GM19397 (cell line): ENCODE measurements at regions not wholly inside any gene's neighbourhood (a gene's known extent, or its start where the extent isn't known, plus 50 kb on each side); places are given as distances from the start of the nearest gene placed in this dataset.
"Not testable (repeated sequence)": the region's sequence is repeated elsewhere in the genome, so short reads cannot be mapped to it uniquely, and the experiment has no call there.

ENCODE experiments used
- ATAC-seq: cut with Tn5 transposase; IDR thresholded peaks from one replicate; pipeline ENCODE4 v1.9.1; 2021; ENCODE audit warnings: mild to moderate bottlenecking, moderate library complexity; ENCODE audit not compliant: unreplicated experiment

DNA sequence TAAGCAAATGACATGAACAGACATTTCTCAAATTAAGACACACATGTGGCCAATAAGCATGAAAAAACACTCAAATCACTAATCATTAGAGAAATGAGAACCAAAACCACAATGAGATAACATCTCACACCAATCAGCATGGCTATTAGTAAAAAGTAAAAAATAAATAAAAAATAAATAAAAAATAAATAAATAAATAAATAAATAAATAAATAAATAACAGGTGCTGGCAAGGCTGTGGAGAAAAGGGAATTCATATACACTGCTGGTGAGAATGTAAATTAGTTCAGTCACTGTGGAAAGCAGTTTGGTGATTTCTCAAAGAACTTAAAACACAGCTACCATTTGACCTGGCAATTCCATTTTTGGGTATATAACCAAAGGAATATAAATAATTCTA, 167.1 kb upstream of the CNKSR2 start:
- no peak for ATAC-seq

DNA sequence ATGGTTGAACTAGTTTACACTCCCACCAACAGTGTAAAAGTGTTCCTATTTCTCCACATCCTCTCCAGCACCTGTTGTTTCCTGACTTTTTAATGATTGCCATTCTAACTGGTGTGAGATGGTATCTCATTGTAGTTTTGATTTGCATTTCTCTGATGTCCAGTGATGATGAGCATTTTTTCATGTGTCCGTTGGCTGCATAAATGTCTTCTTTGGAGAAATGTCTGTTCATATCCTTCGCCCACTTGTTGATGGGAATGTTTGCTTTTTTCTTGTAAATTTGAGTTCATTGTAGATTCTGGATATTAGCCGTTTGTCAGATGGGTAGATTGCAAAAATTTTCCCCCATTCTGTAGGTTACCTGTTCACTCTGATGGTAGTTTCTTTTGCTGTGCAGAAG, 155.0 kb upstream of the CNKSR2 start:
- ATAC-seq, result not testable (repeated sequence)

DNA sequence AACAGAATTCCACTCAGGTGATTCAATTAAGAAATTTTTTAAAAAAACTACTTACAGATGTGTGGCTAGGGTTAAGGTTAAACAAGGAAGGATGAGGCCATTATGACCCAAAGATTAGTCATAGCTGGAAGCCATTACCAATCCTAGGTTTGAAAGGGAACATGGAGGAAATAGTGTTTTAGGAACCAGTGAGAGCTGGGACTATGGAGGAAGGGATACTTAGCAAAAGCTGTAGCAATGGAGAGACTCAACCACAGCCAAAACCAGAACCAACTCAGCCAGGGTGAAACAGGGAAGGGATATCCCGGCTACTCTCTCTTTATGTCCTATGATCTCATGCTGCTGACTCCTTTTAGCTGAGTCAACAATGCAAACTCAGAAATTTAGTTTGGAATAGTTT, 148.6 kb upstream of the CNKSR2 start:
- ATAC-seq, result no peak

DNA sequence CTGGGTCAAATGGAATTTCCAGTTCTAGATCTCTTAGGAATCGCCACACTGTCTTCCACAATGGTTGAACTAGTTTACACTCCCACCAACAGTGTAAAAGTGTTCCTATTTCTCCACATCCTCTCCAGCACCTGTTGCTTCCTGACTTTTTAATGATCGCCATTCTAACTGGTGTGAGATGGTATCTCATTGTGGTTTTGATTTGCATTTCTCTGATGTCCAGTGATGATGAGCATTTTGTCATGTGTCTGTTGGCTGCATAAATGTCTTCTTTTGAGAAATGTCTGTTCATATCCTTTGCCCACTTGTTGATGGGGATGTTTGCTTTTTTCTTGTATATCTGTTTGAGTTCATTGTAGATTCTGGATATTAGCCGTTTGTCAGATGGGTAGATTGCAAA, 145.2 kb upstream of the CNKSR2 start:
- ATAC-seq, result not testable (repeated sequence)

DNA sequence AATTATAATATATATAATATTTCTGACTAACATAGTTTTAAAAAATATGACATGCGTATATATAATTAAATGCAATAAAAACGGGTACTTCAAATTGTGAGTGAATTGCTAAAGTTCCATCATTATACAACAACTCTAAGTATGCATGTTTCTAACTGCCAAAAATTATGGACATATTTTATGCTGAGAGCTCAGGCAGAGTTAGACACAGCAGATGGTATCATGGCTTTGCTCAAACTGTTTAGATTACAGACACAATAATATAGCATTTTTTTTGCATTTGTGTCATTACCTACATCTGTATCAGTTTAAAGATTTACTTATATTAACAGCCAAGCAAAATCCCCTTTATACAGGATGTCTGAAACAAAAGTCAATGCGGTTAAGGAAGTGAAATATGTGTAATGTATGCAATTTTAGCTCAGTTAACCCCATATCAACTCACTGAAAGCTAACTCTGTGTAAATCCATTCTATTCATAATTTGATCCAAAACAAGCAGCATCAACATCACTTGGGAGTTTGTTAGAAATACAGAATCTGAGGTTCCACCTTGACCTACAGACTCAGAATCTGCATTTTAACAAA, 119.1 kb upstream of the CNKSR2 start:
- ATAC-seq, result peak; percentile 87

DNA sequence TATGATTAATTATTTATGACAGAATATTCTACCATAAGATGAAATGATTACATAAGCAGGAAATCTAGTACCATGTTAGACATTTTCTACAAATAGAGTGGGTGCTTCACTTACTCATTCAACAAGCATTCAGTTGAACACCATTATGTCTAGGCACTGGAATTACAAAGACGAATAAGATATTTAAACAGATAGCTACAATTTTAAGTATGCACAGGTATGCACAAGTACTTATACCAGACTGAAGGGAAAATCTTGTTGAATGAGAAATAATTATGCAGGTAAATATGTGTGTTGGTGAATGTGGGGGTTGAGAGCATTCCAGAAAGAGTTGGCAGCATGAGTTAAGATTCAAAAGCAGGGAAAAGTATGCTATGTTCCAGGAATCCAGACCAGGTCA, 107.3 kb upstream of the CNKSR2 start:
- no peak for ATAC-seq

DNA sequence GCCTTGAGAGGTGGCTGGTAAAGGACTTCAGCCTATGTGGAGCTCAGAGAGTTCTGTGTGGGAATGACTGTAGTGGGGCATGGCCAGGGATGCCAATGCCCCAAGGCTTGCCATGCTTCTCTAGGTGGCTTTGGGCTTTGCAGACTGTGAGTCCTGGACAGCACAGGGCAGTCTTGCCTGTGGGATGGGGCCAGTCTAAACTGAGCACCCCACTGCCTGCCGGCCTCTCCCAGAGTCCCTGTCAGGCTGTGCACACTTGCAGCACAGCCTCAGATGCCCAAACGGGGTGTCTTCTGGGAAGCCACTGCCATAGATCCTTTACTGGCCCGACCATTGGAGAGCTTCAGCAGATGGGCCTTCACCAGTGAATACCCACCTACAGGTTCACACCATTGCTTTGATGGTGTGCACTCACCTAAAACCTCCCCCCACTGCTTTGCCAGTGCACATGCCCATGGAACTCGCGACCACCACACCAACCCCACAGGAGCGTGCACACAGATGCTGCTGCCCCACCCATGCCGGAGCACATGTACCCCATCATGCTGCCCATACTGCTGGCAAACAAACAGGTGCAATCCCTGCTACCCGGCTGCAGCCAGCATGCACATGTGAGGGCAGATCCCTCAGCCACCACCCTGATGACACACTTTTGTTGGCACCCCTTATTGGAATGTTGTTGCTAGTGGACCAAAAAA, 97.3 kb upstream of the CNKSR2 start:
- no peak for ATAC-seq

DNA sequence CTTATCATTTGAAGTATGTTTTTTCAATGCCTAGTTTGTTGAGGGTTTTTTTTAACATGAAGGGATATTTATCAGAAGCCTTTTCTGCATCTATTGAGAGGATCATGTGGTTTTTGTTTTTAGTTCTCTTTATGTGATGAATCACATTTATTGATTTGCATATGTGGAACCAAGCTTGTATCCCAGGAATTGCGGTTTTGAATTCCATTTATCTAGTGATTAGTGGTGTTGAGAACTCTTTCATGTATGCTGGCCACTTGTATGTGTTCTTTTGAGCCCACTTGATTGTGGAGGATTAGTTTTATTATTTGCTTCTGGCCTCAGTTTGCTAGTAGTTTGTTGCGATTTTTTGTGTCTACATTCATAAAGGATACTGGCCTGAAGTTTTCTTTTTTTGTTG, 85.0 kb upstream of the CNKSR2 start:
- no peak for ATAC-seq

DNA sequence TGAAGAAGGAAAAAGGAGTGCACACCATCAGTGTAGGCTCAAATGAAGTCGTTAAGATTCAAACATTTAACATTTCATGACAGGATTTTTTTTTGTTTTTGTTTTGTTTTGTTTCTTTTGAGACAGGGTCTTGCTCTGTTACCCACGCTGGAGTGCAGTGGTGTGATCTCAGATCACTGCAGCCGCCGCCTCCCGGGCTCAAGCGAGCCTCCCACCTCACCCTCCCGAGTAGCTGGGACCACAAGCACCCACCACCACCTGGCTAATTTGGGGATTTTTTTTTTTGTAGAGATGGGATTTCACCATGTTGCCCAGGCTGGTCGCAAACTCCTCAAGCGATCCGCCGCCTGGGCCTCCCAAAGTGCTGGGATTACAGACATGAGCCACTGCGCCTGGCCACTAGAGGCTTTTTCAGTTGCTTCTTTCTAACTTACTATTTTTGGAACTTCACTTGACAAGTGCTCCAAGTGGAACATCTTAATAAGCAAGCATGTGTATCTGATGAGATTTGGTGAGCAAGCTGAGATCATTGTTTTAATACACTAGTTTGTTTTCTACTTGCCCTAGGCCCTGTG, 78.9 kb upstream of the CNKSR2 start:
- ATAC-seq, result no peak

DNA sequence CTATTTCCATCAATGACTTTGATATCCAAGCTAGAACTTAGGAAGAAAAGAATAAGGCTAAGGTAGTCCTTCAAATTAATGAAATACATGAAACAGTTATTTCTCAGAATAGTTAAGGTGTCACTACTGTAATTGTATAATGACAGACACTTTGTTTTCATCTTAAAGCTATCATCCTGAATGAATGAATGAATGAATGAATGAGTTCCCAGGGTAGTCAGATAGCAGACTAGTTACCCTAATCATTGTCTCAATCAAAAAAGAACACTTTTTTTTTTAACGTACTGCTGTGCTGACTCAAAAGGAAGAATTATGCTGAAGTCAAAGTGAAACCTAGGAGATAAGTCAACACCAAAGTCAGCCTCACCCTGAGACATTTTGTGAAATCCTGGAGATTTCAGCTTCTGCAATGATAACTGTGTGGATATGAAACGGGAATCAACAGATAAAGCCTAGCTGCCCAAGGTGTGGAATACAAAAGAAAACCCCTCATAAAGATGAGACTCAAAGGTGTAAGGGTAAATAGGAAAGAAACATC, 68.3 kb upstream of the CNKSR2 start:
- ATAC-seq, result no peak

DNA sequence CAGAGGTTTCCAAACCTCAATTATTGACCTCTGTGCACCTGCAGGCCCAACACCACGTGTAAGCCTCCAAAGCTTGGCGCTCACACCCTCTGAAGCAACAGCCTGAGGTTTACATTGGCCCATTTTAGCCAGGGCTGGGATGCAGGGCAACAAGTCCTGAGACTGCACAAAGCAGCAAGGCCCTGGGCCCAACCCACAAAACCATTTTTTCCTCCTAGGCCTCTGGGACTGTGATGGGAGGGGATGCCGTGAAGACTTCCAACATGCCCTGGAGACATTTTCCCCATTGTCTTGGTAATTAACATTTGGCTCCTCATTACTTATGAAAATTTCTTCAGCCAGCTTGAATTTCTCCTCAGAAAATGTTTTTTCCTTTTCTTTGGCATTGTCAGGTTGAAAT, 54.9 kb upstream of the CNKSR2 start:
- ATAC-seq, result no peak
